ENCODE measurements at regions not wholly inside any gene's neighbourhood (a gene's known extent, or its start where the extent isn't known, plus 50 kb on each side); places are given as distances from the start of the nearest gene placed in this dataset.

DNA sequence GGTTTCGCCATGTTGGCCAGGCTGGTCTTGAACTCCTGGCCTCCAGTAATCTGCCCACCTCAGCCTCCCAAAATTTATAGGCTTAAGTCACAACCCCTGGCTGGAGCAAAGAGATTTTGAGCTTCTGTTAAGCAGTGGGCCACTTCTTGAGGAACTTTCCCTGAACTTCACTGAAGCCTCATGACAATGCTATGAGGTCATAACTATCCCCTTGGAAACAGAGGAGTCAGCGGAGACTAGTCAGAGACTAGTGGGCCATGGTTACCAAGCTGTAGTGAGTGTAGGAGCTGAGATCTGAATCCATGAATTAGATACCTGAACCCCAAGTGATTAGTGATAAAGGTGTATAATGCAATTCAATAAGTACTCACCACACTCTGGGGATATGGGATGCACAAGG, 145.1 kb upstream of the MSX1 start:
- intact Hi-C loops (cut with micrococcal nuclease): no loop called here
- TF ChIP-seq, protein P1, sequence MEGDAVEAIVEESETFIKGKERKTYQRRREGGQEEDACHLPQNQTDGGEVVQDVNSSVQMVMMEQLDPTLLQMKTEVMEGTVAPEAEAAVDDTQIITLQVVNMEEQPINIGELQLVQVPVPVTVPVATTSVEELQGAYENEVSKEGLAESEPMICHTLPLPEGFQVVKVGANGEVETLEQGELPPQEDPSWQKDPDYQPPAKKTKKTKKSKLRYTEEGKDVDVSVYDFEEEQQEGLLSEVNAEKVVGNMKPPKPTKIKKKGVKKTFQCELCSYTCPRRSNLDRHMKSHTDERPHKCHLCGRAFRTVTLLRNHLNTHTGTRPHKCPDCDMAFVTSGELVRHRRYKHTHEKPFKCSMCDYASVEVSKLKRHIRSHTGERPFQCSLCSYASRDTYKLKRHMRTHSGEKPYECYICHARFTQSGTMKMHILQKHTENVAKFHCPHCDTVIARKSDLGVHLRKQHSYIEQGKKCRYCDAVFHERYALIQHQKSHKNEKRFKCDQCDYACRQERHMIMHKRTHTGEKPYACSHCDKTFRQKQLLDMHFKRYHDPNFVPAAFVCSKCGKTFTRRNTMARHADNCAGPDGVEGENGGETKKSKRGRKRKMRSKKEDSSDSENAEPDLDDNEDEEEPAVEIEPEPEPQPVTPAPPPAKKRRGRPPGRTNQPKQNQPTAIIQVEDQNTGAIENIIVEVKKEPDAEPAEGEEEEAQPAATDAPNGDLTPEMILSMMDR (IDR thresholded peaks at IDR 0.05): no peak
- H3K27me3 Mint-ChIP-seq (ENCODE audit: low read depth in 2 of 2): no peaks in the 10 kb centered on the region
- H3K27me3 ChIP-seq (ENCODE audit: control insufficient read depth, insufficient read depth, low read length): no peaks in the 10 kb centered on the region
- ATAC-seq: no peak
- H3K4me3 ChIP-seq (ENCODE audit: low read length): no peak overlapping the region
- 100% methylated on average over 2 of the region's 2 CpGs for WGBS (ENCODE audit: insufficient coverage)
- H3K36me3 ChIP-seq (ENCODE audit: control insufficient read depth, insufficient read depth, low read length): no peaks in the 10 kb centered on the region
- H3K4me3 Mint-ChIP-seq: no peak overlapping the region
- H3K27ac ChIP-seq (ENCODE audit: low read length): no peak overlapping the region
- no peak overlapping the region for H3K27ac Mint-ChIP-seq
- H3K4me1 Mint-ChIP-seq: no peaks in the 10 kb centered on the region
- H3K9me3 Mint-ChIP-seq: no peaks in the 10 kb centered on the region
- no peaks in the 10 kb centered on the region for H3K9me3 ChIP-seq (ENCODE audit: control insufficient read depth, insufficient read depth, low read length)
- H3K36me3 Mint-ChIP-seq: no peaks in the 10 kb centered on the region
- H3K4me1 ChIP-seq (ENCODE audit: control insufficient read depth, insufficient read depth, low read length): no peaks in the 10 kb centered on the region
- DNase-seq: no peak

DNA sequence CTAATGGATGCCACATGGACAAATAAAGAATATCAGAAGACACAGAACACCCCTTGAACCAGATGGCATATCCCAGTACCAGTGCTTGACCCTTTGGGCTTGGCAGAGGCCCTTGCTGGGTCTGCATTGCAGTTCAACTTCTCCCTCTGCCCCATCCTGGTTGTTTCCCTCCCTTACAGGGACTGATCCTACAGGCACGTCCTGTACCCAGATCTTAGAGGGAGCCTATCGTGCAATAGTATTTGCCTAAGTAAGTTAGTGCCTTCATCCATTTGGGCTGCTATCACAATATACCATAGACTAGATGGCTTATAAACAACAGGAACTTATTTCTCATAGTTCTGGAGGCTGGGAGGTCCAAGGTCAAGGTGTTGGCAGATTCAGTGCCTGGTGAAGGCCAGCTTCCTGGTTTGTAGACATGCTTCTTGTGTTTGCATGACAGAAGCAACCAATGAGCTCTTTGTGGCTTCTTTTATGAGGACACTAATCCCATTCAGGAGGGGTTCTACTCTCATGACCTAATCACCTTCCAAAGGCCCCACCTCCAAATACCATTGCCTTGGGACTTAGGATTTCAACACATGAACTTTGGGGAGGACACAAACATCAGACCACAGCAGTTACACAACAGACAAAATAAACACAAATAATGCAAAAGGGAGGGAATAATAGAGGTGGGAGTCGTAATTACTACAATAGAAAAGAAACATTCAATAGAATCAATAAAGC, 146.5 kb upstream of the MSX1 start:
- H3K27ac Mint-ChIP-seq: no peak overlapping the region
- no peaks in the 10 kb centered on the region for H3K9me3 Mint-ChIP-seq
- ATAC-seq: no peak
- H3K27me3 Mint-ChIP-seq (ENCODE audit: low read depth in 2 of 2): peaks cover 0 to 4% of the 10 kb centered on the region in 2 donors
- H3K36me3 ChIP-seq (ENCODE audit: control insufficient read depth, insufficient read depth, low read length): no peaks in the 10 kb centered on the region
- H3K9me3 ChIP-seq (ENCODE audit: control insufficient read depth, insufficient read depth, low read length): no peaks in the 10 kb centered on the region
- H3K27me3 ChIP-seq (ENCODE audit: control insufficient read depth, insufficient read depth, low read length): no peaks in the 10 kb centered on the region
- no peak overlapping the region for H3K4me3 ChIP-seq (ENCODE audit: low read length)
- WGBS (ENCODE audit: insufficient coverage): 96% methylated on average over 2 of the region's 3 CpGs
- H3K27ac ChIP-seq (ENCODE audit: low read length): no peak overlapping the region
- H3K36me3 Mint-ChIP-seq: no peaks in the 10 kb centered on the region
- no peaks in the 10 kb centered on the region for H3K4me1 Mint-ChIP-seq
- TF ChIP-seq, protein P1 (IDR thresholded peaks at IDR 0.05): no peak
- DNase-seq: no peak
- intact Hi-C loops (cut with micrococcal nuclease): no loop called here
- no peaks in the 10 kb centered on the region for H3K4me1 ChIP-seq (ENCODE audit: control insufficient read depth, insufficient read depth, low read length)
- H3K4me3 Mint-ChIP-seq: no peak overlapping the region

DNA sequence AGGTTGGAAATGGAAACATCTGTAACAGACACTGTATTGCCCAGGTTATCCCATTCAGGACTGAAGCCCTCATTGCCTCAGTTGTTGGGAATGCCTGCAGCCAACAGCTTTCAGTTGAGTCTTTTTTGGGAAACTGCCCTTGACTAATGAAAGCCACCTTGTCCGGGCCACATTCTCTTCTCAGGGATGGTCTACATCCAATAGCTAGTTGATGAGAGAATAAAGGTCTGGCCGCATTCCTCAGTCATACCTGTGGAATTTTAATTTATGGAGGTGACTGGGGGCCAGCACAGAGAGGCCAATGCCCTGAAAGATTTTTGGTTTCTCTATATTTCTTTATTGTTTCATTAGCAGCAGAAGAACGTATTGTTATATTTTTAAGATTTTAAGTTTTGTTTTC, 147.6 kb upstream of the MSX1 start:
- no peak overlapping the region for H3K27ac ChIP-seq (ENCODE audit: low read length)
- intact Hi-C loops (cut with micrococcal nuclease): no loop called here
- H3K4me1 ChIP-seq (ENCODE audit: control insufficient read depth, insufficient read depth, low read length): no peaks in the 10 kb centered on the region
- H3K9me3 ChIP-seq (ENCODE audit: control insufficient read depth, insufficient read depth, low read length): no peaks in the 10 kb centered on the region
- no peak overlapping the region for H3K4me3 ChIP-seq (ENCODE audit: low read length)
- no peaks in the 10 kb centered on the region for H3K4me1 Mint-ChIP-seq
- H3K27me3 Mint-ChIP-seq (ENCODE audit: low read depth in 2 of 2): peaks cover 0 to 4% of the 10 kb centered on the region in 2 donors
- ATAC-seq (no peak), DNase-seq (no peak)
- no peak overlapping the region for H3K27ac Mint-ChIP-seq
- WGBS (ENCODE audit: insufficient coverage): 90% methylated on average over 2 of the region's 3 CpGs
- H3K4me3 Mint-ChIP-seq: no peak overlapping the region
- H3K36me3 ChIP-seq (ENCODE audit: control insufficient read depth, insufficient read depth, low read length): no peaks in the 10 kb centered on the region
- H3K36me3 Mint-ChIP-seq: no peaks in the 10 kb centered on the region
- H3K27me3 ChIP-seq (ENCODE audit: control insufficient read depth, insufficient read depth, low read length): no peaks in the 10 kb centered on the region
- no peaks in the 10 kb centered on the region for H3K9me3 Mint-ChIP-seq
- TF ChIP-seq, protein P1 (IDR thresholded peaks at IDR 0.05): no peak

GRCh38 chr4:4709736-4710135, 149.7 kb upstream of the MSX1 start:
- no peak for ATAC-seq
- H3K4me1 Mint-ChIP-seq: no peaks in the 10 kb centered on the region

More at GRCh38 chr4:4709736-4710135, 149.7 kb upstream of the MSX1 start:
- Mint-ChIP-seq H3K4me3 (no peak overlapping the region), H3K27ac (no peak overlapping the region), H3K9me3 (no peaks in the 10 kb centered on the region), H3K27me3 (ENCODE audit: low read depth in 2 of 2) (peaks cover 0 to 4% of the 10 kb centered on the region in 2 donors), H3K36me3 (no peaks in the 10 kb centered on the region)
- intact Hi-C loops (cut with micrococcal nuclease): no loop called here
- Histone ChIP-seq H3K4me3 (ENCODE audit: low read length) (no peak overlapping the region), H3K27ac (ENCODE audit: low read length) (no peak overlapping the region), H3K27me3 (ENCODE audit: control insufficient read depth, insufficient read depth, low read length) (no peaks in the 10 kb centered on the region), H3K36me3 (ENCODE audit: control insufficient read depth, insufficient read depth, low read length) (no peaks in the 10 kb centered on the region), H3K4me1 (ENCODE audit: control insufficient read depth, insufficient read depth, low read length) (no peaks in the 10 kb centered on the region), H3K9me3 (ENCODE audit: control insufficient read depth, insufficient read depth, low read length) (no peaks in the 10 kb centered on the region)
- DNase-seq: no peak
- WGBS (ENCODE audit: insufficient coverage): 98% methylated on average over 5 of the region's 5 CpGs
- TF ChIP-seq, protein P1 (IDR thresholded peaks at IDR 0.05): no peak
